SK-N-SH treated with all-trans-retinoic acid at 6 μM for 48 hours (cell line): ENCODE measurements at regions not wholly inside any gene's neighbourhood (a gene's known extent, or its start where the extent isn't known, plus 50 kb on each side); places are given as distances from the start of the nearest gene placed in this dataset.

Experiments used
- ATAC-seq: fragments of 200-7000 bp; cut with Tn5 transposase; 3 replicates; pipeline ENCODE4 v1.9.1; 2020; ENCODE audit warnings: mild to moderate bottlenecking, moderate library complexity
- ARNTL ChIP-seq: fragments of 450-650 bp; formaldehyde crosslinking; IDR thresholded peaks from 2 replicates; pipeline ENCODE4 v1.5.0; 2020; ENCODE audit warnings: low read depth, mild to moderate bottlenecking, moderate library complexity, borderline replicate concordance
- BACH2 ChIP-seq: fragments of 250-450 bp; sonication (Bioruptor Pico); IDR thresholded peaks from 2 replicates; pipeline ENCODE4 v1.9.0; 2021; ENCODE audit warnings: mild to moderate bottlenecking, borderline replicate concordance
- GLIS3 ChIP-seq: fragments of 250-450 bp; sonication (Bioruptor Pico); IDR thresholded peaks from 2 replicates; pipeline ENCODE4 v1.5.0; 2020; ENCODE audit warnings: mild to moderate bottlenecking, moderate library complexity
- ISL1 ChIP-seq: fragments of 250-450 bp; sonication (Bioruptor Pico); IDR thresholded peaks from 2 replicates; pipeline ENCODE4 v2.1.2; 2022; ENCODE audit warnings: mild to moderate bottlenecking, moderate library complexity
- OSR1 ChIP-seq: fragments of 250-450 bp; sonication (Bioruptor Pico); IDR thresholded peaks from 2 replicates; pipeline ENCODE4 v1.8.0; 2022; ENCODE audit warnings: moderate library complexity, mild to moderate bottlenecking, inconsistent platforms
- PPARA ChIP-seq: fragments of 250-450 bp; sonication (Bioruptor Pico); IDR thresholded peaks from 2 replicates; pipeline ENCODE4 v1.5.0; 2020; ENCODE audit warnings: mild to moderate bottlenecking, borderline replicate concordance
- SNAI2 ChIP-seq: fragments of 250-450 bp; sonication (Bioruptor Pico); IDR thresholded peaks from 2 replicates; pipeline ENCODE4 v1.5.0; 2020; ENCODE audit warnings: mild to moderate bottlenecking, moderate library complexity
- TCF4 ChIP-seq: fragments of 250-450 bp; sonication (Bioruptor Pico); IDR thresholded peaks from 2 replicates; pipeline ENCODE4 v1.8.0; 2021; ENCODE audit warnings: mild to moderate bottlenecking, moderate library complexity, borderline replicate concordance
- ZFP3 ChIP-seq: fragments of 250-450 bp; sonication (Bioruptor Pico); IDR thresholded peaks from 2 replicates; pipeline ENCODE4 v1.5.0; 2020; ENCODE audit warnings: mild to moderate bottlenecking, moderate library complexity
- ZNF70 ChIP-seq: fragments of 450-650 bp; formaldehyde crosslinking; IDR thresholded peaks from 2 replicates; pipeline ENCODE4 v1.5.0; 2020; ENCODE audit warnings: mild to moderate bottlenecking, moderate library complexity
- ZNF8 ChIP-seq: fragments of 450-650 bp; formaldehyde crosslinking; IDR thresholded peaks from 2 replicates; pipeline ENCODE4 v1.5.0; 2020; ENCODE audit warnings: mild to moderate bottlenecking, moderate library complexity
- TF ChIP-seq, protein P1 (sequence below): fragments of 250-450 bp; sonication (Bioruptor Pico); IDR thresholded peaks from 2 replicates; pipeline ENCODE4 v1.8.0; 2021; ENCODE audit warnings: low read depth, mild to moderate bottlenecking, moderate library complexity, borderline replicate concordance
- TF ChIP-seq, protein P2 (sequence below): fragments of 250-450 bp; sonication (Bioruptor Pico); IDR thresholded peaks from 2 replicates; pipeline ENCODE4 v1.5.1; 2020; ENCODE audit warnings: low read depth, mild to moderate bottlenecking, moderate library complexity
- TF ChIP-seq, protein P3 (sequence below): fragments of 250-450 bp; sonication (Bioruptor Pico); IDR thresholded peaks from 2 replicates; pipeline ENCODE4 v1.5.1; 2021; ENCODE audit warnings: mild to moderate bottlenecking, moderate library complexity
- TF ChIP-seq, protein P4 (sequence below): fragments of 250-450 bp; sonication (Bioruptor Pico); IDR thresholded peaks from 2 replicates; pipeline ENCODE4 v1.5.0; 2020; ENCODE audit warnings: mild to moderate bottlenecking, moderate library complexity
- TF ChIP-seq, protein P5 (sequence below): fragments of 250-450 bp; sonication (Bioruptor Pico); IDR thresholded peaks from 2 replicates; pipeline ENCODE4 v1.8.0; 2020; ENCODE audit warnings: mild to moderate bottlenecking, moderate library complexity, borderline replicate concordance

DNA sequence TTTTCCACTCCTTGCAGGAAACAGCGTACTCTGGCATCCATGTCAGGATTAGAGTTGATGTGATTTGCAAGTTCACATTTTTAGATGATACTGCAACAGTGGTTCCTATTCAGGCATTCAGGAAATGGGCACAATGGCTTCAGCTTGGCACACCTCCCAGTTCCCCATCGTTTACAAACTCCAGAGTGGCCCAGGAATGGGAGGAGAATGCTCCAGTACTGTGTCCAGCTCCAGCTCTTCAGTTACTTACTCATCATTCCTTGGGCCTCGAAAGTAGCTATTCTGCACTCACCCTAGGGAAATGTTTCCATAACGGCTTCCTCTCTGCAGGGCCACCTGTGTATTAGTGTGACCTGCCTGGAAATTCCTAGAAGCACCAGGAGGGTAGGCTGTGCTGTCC lies 239.7 kb upstream of the RGS6 start:
- peak; percentile 42; the same call in 1 of the 2 replicates for TF ChIP-seq ISL1 (CRISPR knock-in tag)
- TF ChIP-seq, protein P1, sequence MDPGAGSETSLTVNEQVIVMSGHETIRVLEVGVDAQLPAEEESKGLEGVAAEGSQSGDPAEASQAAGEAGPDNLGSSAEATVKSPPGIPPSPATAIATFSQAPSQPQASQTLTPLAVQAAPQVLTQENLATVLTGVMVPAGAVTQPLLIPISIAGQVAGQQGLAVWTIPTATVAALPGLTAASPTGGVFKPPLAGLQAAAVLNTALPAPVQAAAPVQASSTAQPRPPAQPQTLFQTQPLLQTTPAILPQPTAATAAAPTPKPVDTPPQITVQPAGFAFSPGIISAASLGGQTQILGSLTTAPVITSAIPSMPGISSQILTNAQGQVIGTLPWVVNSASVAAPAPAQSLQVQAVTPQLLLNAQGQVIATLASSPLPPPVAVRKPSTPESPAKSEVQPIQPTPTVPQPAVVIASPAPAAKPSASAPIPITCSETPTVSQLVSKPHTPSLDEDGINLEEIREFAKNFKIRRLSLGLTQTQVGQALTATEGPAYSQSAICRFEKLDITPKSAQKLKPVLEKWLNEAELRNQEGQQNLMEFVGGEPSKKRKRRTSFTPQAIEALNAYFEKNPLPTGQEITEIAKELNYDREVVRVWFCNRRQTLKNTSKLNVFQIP (CRISPR knock-in tag), result no peak
- TF ChIP-seq, all 23 proteins: peak for 1
- ATAC-seq, result peak; percentile 86

DNA sequence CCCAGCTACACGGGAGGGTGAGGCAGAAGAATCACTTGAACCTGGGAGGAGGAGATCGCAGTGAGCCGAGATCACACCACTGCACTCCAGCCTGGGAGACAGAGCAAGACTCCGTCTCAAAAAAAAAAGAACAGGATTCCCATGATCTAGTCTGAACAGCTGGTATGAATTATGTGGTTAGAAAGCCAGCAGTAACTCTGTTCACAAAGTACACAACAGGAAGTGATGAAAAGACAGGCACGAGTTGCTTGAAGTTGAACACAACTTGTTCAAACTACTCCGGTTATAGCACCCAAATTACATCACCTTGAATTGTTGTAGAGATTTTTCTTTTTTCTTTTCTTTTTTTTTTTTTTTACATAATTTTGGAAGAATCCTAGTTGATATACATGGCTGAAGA lies 238.8 kb upstream of the RGS6 start:
- ATAC-seq, result peak; percentile 94
- TF ChIP-seq, protein P2, sequence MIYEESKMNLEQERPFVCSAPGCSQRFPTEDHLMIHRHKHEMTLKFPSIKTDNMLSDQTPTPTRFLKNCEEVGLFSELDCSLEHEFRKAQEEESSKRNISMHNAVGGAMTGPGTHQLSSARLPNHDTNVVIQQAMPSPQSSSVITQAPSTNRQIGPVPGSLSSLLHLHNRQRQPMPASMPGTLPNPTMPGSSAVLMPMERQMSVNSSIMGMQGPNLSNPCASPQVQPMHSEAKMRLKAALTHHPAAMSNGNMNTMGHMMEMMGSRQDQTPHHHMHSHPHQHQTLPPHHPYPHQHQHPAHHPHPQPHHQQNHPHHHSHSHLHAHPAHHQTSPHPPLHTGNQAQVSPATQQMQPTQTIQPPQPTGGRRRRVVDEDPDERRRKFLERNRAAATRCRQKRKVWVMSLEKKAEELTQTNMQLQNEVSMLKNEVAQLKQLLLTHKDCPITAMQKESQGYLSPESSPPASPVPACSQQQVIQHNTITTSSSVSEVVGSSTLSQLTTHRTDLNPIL (CRISPR knock-in tag), result no peak
- TF ChIP-seq, protein P3, sequence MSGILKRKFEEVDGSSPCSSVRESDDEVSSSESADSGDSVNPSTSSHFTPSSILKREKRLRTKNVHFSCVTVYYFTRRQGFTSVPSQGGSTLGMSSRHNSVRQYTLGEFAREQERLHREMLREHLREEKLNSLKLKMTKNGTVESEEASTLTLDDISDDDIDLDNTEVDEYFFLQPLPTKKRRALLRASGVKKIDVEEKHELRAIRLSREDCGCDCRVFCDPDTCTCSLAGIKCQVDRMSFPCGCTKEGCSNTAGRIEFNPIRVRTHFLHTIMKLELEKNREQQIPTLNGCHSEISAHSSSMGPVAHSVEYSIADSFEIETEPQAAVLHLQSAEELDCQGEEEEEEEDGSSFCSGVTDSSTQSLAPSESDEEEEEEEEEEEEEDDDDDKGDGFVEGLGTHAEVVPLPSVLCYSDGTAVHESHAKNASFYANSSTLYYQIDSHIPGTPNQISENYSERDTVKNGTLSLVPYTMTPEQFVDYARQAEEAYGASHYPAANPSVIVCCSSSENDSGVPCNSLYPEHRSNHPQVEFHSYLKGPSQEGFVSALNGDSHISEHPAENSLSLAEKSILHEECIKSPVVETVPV (CRISPR knock-in tag), result no peak
- TF ChIP-seq ISL1 (CRISPR knock-in tag) (0 out of 2 replicates have a peak, but pooled peaks have one; percentile 23), ZFP3 (CRISPR knock-in tag) (no peak), TCF4 (CRISPR knock-in tag) (peak; percentile 49; the same call in 1 of the 2 replicates)
- TF ChIP-seq, all 23 proteins: peak for 2

DNA sequence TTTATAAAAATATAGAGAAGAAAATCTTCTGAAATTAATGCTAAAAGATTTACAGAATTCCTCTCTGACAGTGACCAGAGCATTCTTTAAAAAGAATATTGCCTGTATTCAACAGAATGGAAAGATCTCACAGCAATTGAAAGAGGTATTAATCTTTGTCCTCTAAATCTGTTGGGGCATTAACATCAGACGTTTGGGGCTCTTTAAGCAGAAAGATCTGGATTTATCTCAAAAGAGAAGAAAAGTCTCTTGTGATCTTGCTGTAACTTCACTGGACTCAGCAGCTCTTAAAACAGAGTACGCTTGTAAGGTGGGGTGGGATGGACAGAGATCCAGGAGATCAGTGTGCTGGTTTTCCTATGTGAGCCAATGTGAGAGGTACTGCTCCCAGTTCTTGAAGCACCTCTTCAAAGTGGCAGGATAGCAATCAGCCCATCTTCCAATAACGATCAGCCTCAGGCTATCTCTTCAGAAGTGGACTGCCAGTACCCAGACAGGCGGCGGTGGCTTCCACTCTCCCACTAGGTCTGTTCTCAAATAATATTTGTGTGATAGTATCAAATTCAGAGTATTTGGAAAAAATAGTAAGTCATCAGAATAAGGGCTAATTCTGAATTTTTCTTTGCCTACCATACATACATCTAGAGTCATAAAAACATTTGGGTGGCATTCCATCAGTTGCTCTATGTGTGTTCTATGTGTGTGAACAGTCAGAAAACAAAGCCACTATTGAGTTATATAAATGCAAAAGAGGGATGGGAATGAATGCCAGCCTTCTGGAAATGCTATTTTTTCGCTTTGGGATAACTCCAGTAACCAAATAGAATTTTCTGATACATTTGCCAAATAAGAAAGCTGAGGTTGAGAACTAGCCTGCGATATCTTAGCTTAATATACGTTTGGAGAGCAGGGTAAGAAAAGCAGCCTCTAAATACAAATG lies 237.4 kb upstream of the RGS6 start:
- TF ChIP-seq BACH2 (CRISPR knock-in tag), result no peak
- no peak for ATAC-seq

DNA sequence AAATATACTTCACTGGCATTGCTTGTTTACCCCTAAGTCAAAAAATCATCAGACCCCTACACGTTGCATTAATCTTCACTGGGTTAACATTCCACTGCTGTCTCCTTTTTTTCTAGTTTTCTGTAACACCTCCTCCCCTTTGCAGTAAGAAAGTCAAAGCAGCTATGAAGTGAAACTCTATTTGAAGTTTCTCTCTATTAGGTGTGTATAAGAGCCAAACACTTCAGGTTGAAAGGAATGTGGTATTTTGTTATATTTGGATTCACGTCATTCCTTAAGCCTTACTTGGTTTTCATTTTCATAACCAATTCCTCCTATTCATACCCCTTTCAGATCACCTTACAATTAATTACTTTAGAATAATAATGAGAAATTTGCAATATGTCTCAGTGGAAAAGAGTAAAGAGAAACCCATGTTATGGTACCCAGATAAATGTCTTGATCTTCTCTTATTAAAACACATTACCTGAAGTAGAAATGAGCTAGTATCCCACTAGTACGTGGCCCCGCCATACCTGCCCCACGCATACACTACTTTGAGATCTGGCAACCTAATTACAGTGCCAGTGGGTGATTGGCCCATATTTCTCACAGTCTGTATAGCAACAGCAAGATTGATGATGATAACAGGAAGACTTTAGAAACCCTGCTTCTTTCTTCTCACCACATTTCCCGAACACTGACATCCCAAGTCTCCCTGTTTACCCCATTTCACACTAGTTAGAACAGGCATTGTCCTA lies 236.4 kb upstream of the RGS6 start:
- TF ChIP-seq, protein P3 (CRISPR knock-in tag), result no peak
- TF ChIP-seq ARNTL (CRISPR knock-in tag), result no peak
- TF ChIP-seq, protein P4, sequence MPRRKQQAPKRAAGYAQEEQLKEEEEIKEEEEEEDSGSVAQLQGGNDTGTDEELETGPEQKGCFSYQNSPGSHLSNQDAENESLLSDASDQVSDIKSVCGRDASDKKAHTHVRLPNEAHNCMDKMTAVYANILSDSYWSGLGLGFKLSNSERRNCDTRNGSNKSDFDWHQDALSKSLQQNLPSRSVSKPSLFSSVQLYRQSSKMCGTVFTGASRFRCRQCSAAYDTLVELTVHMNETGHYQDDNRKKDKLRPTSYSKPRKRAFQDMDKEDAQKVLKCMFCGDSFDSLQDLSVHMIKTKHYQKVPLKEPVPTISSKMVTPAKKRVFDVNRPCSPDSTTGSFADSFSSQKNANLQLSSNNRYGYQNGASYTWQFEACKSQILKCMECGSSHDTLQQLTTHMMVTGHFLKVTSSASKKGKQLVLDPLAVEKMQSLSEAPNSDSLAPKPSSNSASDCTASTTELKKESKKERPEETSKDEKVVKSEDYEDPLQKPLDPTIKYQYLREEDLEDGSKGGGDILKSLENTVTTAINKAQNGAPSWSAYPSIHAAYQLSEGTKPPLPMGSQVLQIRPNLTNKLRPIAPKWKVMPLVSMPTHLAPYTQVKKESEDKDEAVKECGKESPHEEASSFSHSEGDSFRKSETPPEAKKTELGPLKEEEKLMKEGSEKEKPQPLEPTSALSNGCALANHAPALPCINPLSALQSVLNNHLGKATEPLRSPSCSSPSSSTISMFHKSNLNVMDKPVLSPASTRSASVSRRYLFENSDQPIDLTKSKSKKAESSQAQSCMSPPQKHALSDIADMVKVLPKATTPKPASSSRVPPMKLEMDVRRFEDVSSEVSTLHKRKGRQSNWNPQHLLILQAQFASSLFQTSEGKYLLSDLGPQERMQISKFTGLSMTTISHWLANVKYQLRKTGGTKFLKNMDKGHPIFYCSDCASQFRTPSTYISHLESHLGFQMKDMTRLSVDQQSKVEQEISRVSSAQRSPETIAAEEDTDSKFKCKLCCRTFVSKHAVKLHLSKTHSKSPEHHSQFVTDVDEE (CRISPR knock-in tag), result no peak
- no peak for TF ChIP-seq ZNF70 (CRISPR knock-in tag)
- TF ChIP-seq ZFP3 (CRISPR knock-in tag), result no peak
- no peak for TF ChIP-seq OSR1
- no peak for TF ChIP-seq PPARA (CRISPR knock-in tag)
- no peak for ATAC-seq

DNA sequence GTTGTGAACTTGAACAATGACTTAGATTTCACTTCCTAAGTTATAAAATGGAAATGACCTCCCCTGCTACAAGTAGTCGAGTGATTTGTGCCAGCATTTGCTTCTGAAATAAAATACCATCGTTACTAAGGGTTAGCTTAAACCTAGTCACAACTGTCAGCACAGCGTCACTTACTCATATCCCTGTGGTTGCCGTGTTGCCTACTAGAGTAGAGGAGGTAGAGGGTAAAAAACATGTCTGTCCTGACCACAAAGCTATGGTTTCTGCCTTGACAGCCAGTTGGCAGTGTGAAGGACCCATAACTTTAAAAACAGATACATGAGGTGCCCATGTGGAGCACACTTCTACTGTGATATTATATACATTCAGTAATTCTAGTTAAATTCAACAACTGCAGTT lies 234.2 kb upstream of the RGS6 start:
- ATAC-seq, result no peak
- TF ChIP-seq, protein P1 (CRISPR knock-in tag), result no peak
- TF ChIP-seq, protein P2 (CRISPR knock-in tag), result no peak
- TF ChIP-seq TCF4 (CRISPR knock-in tag), result no peak
- TF ChIP-seq SNAI2, result no peak
- TF ChIP-seq, protein P5, sequence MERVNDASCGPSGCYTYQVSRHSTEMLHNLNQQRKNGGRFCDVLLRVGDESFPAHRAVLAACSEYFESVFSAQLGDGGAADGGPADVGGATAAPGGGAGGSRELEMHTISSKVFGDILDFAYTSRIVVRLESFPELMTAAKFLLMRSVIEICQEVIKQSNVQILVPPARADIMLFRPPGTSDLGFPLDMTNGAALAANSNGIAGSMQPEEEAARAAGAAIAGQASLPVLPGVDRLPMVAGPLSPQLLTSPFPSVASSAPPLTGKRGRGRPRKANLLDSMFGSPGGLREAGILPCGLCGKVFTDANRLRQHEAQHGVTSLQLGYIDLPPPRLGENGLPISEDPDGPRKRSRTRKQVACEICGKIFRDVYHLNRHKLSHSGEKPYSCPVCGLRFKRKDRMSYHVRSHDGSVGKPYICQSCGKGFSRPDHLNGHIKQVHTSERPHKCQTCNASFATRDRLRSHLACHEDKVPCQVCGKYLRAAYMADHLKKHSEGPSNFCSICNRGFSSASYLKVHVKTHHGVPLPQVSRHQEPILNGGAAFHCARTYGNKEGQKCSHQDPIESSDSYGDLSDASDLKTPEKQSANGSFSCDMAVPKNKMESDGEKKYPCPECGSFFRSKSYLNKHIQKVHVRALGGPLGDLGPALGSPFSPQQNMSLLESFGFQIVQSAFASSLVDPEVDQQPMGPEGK (CRISPR knock-in tag), result no peak
- TF ChIP-seq ZNF70 (CRISPR knock-in tag), result no peak
- TF ChIP-seq ZNF8, result no peak
- no peak for TF ChIP-seq GLIS3 (CRISPR knock-in tag)
